Gastroesophageal sphincter (tissue), 3 donors: ENCODE measurements at regions not wholly inside any gene's neighbourhood (a gene's known extent, or its start where the extent isn't known, plus 50 kb on each side); places are given as distances from the start of the nearest gene placed in this dataset.

Experiments
- CTCF ChIP-seq, 4 experiments: fragments of 200-600 bp in 2 of 4; fragments of 450-650 bp in 2 of 4; sonication (generic) in 1 of 4; IDR thresholded peaks; one replicate each; pipeline ENCODE4 v1.5.1; 2017 to 2019; ENCODE audit warnings: antibody characterized with exemption in 4 of 4, mild to moderate bottlenecking in 2 of 4, moderate library complexity in 2 of 4
- EP300 ChIP-seq: sonication (generic); formaldehyde crosslinking; IDR thresholded peaks from one replicate; pipeline ENCODE4 v1.6.1; 2017; ENCODE audit warnings: antibody characterized with exemption, mild to moderate bottlenecking
- POLR2A ChIP-seq, 2 donors: fragments of 450-650 bp; IDR thresholded peaks; one replicate each; pipeline ENCODE4 v1.6.1; 2017; ENCODE audit warnings: antibody characterized with exemption in 2 of 2, mild to moderate bottlenecking in 2 of 2, moderate library complexity in 1 of 2
- POLR2AphosphoS5 ChIP-seq: sonication (generic); formaldehyde crosslinking; IDR thresholded peaks from one replicate; pipeline ENCODE4 v1.6.1; 2017; ENCODE audit warnings: antibody characterized with exemption

GRCh38 chr1:233730380-233730779, 116.5 kb downstream of the KCNK1 start:
- TF ChIP-seq CTCF (IDR thresholded peaks at IDR 0.05) (no peak), POLR2AphosphoS5 (no peak), POLR2A (IDR thresholded peaks at IDR 0.05) (no peak), EP300 (no peak)
